ENCODE measurements at regions not wholly inside any gene's neighbourhood (a gene's known extent, or its start where the extent isn't known, plus 50 kb on each side); places are given as distances from the start of the nearest gene placed in this dataset.
A peak's percentile ranks its signal among the peaks of the same experiment; 100 is the strongest.

GRCh38 chr12:124517260-124518050 is 50.0 kb downstream of the NCOR2 start:
- DNase-seq: peak; percentile 79

- DNase-seq: no peak
Measured at GRCh38 chr12:124516850-124517249, 50.6 kb downstream of the NCOR2 start.

- DNase-seq: no peak
Measured at GRCh38 chr12:124515981-124516380, 51.4 kb downstream of the NCOR2 start.

- no peak for DNase-seq
Measured at GRCh38 chr12:124514996-124515932, 52.1 kb downstream of the NCOR2 start.

GRCh38 chr12:124514145-124514995 is 53.0 kb downstream of the NCOR2 start:
- DNase-seq: no peak

- DNase-seq: no peak
Measured at GRCh38 chr12:124513297-124513867, 54.0 kb downstream of the NCOR2 start.

GRCh38 chr12:124512667-124513296 is 54.6 kb downstream of the NCOR2 start:
- no peak for DNase-seq

GRCh38 chr12:124511259-124511985 is 56.0 kb downstream of the NCOR2 start:
- DNase-seq: no peak

- DNase-seq: no peak
Measured at GRCh38 chr12:124510301-124510970, 57.0 kb downstream of the NCOR2 start.

GRCh38 chr12:124509676-124510300 is 57.6 kb downstream of the NCOR2 start:
- DNase-seq: peak; percentile 14

GRCh38 chr12:124509300-124509675 is 58.1 kb downstream of the NCOR2 start:
- no peak for DNase-seq

GRCh38 chr12:124508381-124509079 is 58.9 kb downstream of the NCOR2 start:
- DNase-seq: no peak

GRCh38 chr12:124507188-124508109 is 60.0 kb downstream of the NCOR2 start:
- DNase-seq: no peak

GRCh38 chr12:124506832-124507153 is 60.6 kb downstream of the NCOR2 start:
- no peak for DNase-seq

GRCh38 chr12:124506145-124506831 is 61.1 kb downstream of the NCOR2 start:
- DNase-seq: no peak

- DNase-seq: no peak
Measured at GRCh38 chr12:124505001-124505818, 62.2 kb downstream of the NCOR2 start.

Measured in NCI-H1048 (cell line).